IMR-90 (cell line): ENCODE measurements at regions not wholly inside any gene's neighbourhood (a gene's known extent, or its start where the extent isn't known, plus 50 kb on each side); places are given as distances from the start of the nearest gene placed in this dataset.

Source experiments
- ATAC-seq: fragments of 200-7000 bp; cut with Tn5 transposase; 2 replicates; pipeline ENCODE4 v1.9.1; 2020; ENCODE audit warnings: low read depth, mild to moderate bottlenecking, moderate library complexity
- BruUV-seq: library from RNA; stranded (reverse); fragments of 400-500 nt; replicated peaks from 2 replicates; lab custom pipeline; 2021; lab: Mats Ljungman, UMichigan
- CTCF ChIA-PET: fragments of 300-600 bp; formaldehyde crosslinking; extraction: SDS; loops from one replicate; lab custom pipeline; 2021; ENCODE audit warnings: antibody characterized with exemption; lab: Yijun Ruan, JAX
- POLR2A ChIA-PET: fragments of 300-600 bp; sonication (Branson Sonifier 250); formaldehyde crosslinking; loops from one replicate; lab custom pipeline; 2022; ENCODE audit warnings: antibody characterized with exemption; ENCODE audit not compliant: unreplicated experiment; lab: Charles Lee
- DNase-seq: peaks from one replicate; pipeline ENCODE4 v3.0.0; 2013
- H2AFZ ChIP-seq: replicated peaks from 2 replicates; pipeline ENCODE3; 2013; ENCODE audit warnings: low read length, mild to moderate bottlenecking; ENCODE audit not compliant: poor library complexity
- H2AK5ac ChIP-seq: 2 replicates; pipeline ENCODE4 v1.6.1; 2013; ENCODE audit warnings: low read depth, low read length, inconsistent platforms
- H2AK9ac ChIP-seq: replicated peaks from 2 replicates; pipeline ENCODE3; 2013; ENCODE audit warnings: mild to moderate bottlenecking, low read depth, low read length, moderate library complexity; ENCODE audit not compliant: poor library complexity
- H2BK120ac ChIP-seq: 2 replicates; pipeline ENCODE4 v1.6.1; 2013; ENCODE audit warnings: low read depth, low read length, inconsistent platforms
- H2BK15ac ChIP-seq: 3 replicates; pipeline ENCODE4 v1.6.1; 2013; ENCODE audit warnings: low read depth, low read length, inconsistent platforms
- H2BK20ac ChIP-seq: 2 replicates; pipeline ENCODE4 v1.6.1; 2013; ENCODE audit warnings: low read depth, mild to moderate bottlenecking, inconsistent platforms, low read length, moderate library complexity
- H2BK5ac ChIP-seq: 2 replicates; pipeline ENCODE4 v1.6.1; 2013; ENCODE audit warnings: mild to moderate bottlenecking, low read depth, low read length, inconsistent platforms; ENCODE audit not compliant: poor library complexity, severe bottlenecking
- H3K14ac ChIP-seq: replicated peaks from 2 replicates; pipeline ENCODE4 v1.6.1; 2013; ENCODE audit warnings: low read depth, low read length, inconsistent platforms
- H3K18ac ChIP-seq: 2 replicates; pipeline ENCODE4 v1.6.1; 2013; ENCODE audit warnings: low read depth, low read length, control low read depth
- H3K23ac ChIP-seq: 2 replicates; pipeline ENCODE4 v1.6.1; 2013; ENCODE audit warnings: low read depth, low read length, inconsistent platforms
- H3K27ac ChIP-seq: 2 replicates; pipeline ENCODE4 v1.5.1; 2013; ENCODE audit warnings: mild to moderate bottlenecking, control low read depth, low read length; ENCODE audit not compliant: insufficient read depth
- H3K27me3 ChIP-seq: 2 replicates; pipeline ENCODE4 v1.6.1; 2013; ENCODE audit warnings: low read length; ENCODE audit not compliant: control insufficient read depth, insufficient read depth
- H3K36me3 ChIP-seq: 2 replicates; pipeline ENCODE4 v1.6.1; 2013; ENCODE audit warnings: low read length, mixed read lengths; ENCODE audit not compliant: control insufficient read depth, insufficient read depth
- H3K4ac ChIP-seq: 2 replicates; pipeline ENCODE4 v1.6.1; 2013; ENCODE audit warnings: low read depth, low read length, inconsistent platforms
- H3K4me1 ChIP-seq: 2 replicates; pipeline ENCODE4 v1.6.1; 2013; ENCODE audit warnings: low read length, mixed read lengths; ENCODE audit not compliant: control insufficient read depth, insufficient read depth
- H3K4me2 ChIP-seq: 2 replicates; pipeline ENCODE4 v1.6.1; 2013; ENCODE audit warnings: low read depth, mild to moderate bottlenecking, control low read depth, low read length, moderate library complexity
- H3K4me3 ChIP-seq: 2 replicates; pipeline ENCODE4 v1.5.1; 2013; ENCODE audit warnings: low read depth, mild to moderate bottlenecking, control low read depth, low read length, moderate library complexity; ENCODE audit not compliant: insufficient read depth
- H3K56ac ChIP-seq: 2 replicates; pipeline ENCODE4 v1.6.1; 2013; ENCODE audit warnings: low read length, inconsistent platforms; ENCODE audit not compliant: insufficient read depth; ENCODE audit errors: extremely low read depth
- H3K79me1 ChIP-seq, 2 experiments: 2 replicates each; pipeline ENCODE4 v1.6.1; 2013; ENCODE audit warnings: low read length in 2 of 2, inconsistent platforms in 1 of 2, low read depth in 1 of 2
- H3K9ac ChIP-seq: 2 replicates; pipeline ENCODE4 v1.6.1; 2013; ENCODE audit warnings: low read depth, low read length, control low read depth
- H3K9me1 ChIP-seq: 2 replicates; pipeline ENCODE4 v1.6.1; 2013; ENCODE audit warnings: low read length, inconsistent platforms; ENCODE audit not compliant: insufficient read depth
- H3K9me3 ChIP-seq: 2 replicates; pipeline ENCODE4 v1.6.1; 2013; ENCODE audit warnings: low read length; ENCODE audit not compliant: control insufficient read depth, insufficient read depth
- H4K20me1 ChIP-seq: 2 replicates; pipeline ENCODE4 v1.6.1; 2013; ENCODE audit warnings: low read length, inconsistent platforms; ENCODE audit not compliant: insufficient read depth
- H4K5ac ChIP-seq: 2 replicates; pipeline ENCODE4 v1.6.1; 2013; ENCODE audit warnings: mild to moderate bottlenecking, low read depth, low read length, control low read depth
- H4K8ac ChIP-seq, 2 experiments: 2 replicates each; pipeline ENCODE4 v1.6.1; 2013; ENCODE audit warnings: low read depth in 2 of 2, low read length in 2 of 2, control low read depth in 1 of 2, inconsistent platforms in 1 of 2
- H4K91ac ChIP-seq: 2 replicates; pipeline ENCODE4 v1.6.1; 2013; ENCODE audit warnings: low read depth, low read length, inconsistent platforms; ENCODE audit not compliant: insufficient read depth
- NFE2L2 ChIP-seq: fragments of 150-350 bp; IDR thresholded peaks from 2 replicates; pipeline ENCODE4 v1.6.1; 2016; ENCODE audit warnings: low read depth, mild to moderate bottlenecking, low read length
- POLR2A ChIP-seq: IDR thresholded peaks from 2 replicates; pipeline ENCODE4 v1.6.1; 2012; ENCODE audit warnings: mild to moderate bottlenecking, low read depth, low read length
- dilution Hi-C: fragments of 300-500 bp; cut with HindIII; formaldehyde crosslinking; loops from one replicate; pipeline ENCODE4 v1.14.3; 2018; ENCODE audit warnings: low sequenced_read_pairs; ENCODE audit not compliant: unreplicated experiment
- in situ Hi-C: fragments of 300-500 bp; cut with MboI; formaldehyde crosslinking; loops from 3 replicates; pipeline ENCODE4 v1.14.3; 2019; ENCODE audit warnings: low sequenced_read_pairs, inconsistent platforms, mixed read lengths
- intact Hi-C: fragments of 100-400 bp; cut with micrococcal nuclease; formaldehyde crosslinking; loops from 2 replicates; pipeline ENCODE4 v1.10.0; 2022

GRCh38 chr13:57982782-57983181 is 351.2 kb downstream of the PCDH17 start:
- Histone ChIP-seq H3K14ac (no peak overlapping the region), H3K27ac (no peak overlapping the region), H3K4me3 (no peak overlapping the region), H2BK5ac (no peak overlapping the region), H2BK120ac (no peak overlapping the region), H3K4me2 (no peak overlapping the region), H3K9ac (no peak overlapping the region), H3K4ac (no peak overlapping the region), H2BK20ac (no peak overlapping the region), H3K56ac (no peak overlapping the region), H3K9me1 (no peaks in the 10 kb centered on the region), H2AFZ (no peak overlapping the region), H2AK5ac (no peak overlapping the region), H3K18ac (no peak overlapping the region), H2AK9ac (no peak overlapping the region), H3K23ac (no peak overlapping the region), H2BK15ac (no peak overlapping the region), H3K79me1 (no peaks in the 10 kb centered on the region), H3K36me3 (no peaks in the 10 kb centered on the region), H4K20me1 (no peaks in the 10 kb centered on the region), H3K9me3 (no peaks in the 10 kb centered on the region), H4K8ac (no peak overlapping the region), H3K4me1 (no peaks in the 10 kb centered on the region), H4K91ac (no peak overlapping the region), H3K27me3 (no peaks in the 10 kb centered on the region), H4K5ac (no peak overlapping the region)
- ChIA-PET POLR2A (no interaction called here), CTCF (no interaction called here)
- DNase-seq (no peak), ATAC-seq (no peak)
- intact Hi-C loops, result no loop called here
- in situ Hi-C loops, result no loop called here
- no peak for TF ChIP-seq NFE2L2
- TF ChIP-seq POLR2A, result no peak
- dilution Hi-C loops, result no loop called here
- no TSS peak for BruUV-seq
